ENCODE measurements at regions not wholly inside any gene's neighbourhood (a gene's known extent, or its start where the extent isn't known, plus 50 kb on each side); places are given as distances from the start of the nearest gene placed in this dataset.

GRCh38 chr2:14756981-14757657, 124.6 kb downstream of the LRATD1 start:
- CTCF ChIA-PET, result no interaction called here
- in situ Hi-C loops (cut with MboI), result no loop called here
- Histone ChIP-seq H2AFZ (ENCODE audit: control insufficient read depth, low read depth, low read length) (no peak overlapping the region), H3K4me1 (ENCODE audit: control insufficient read depth, insufficient read depth, low read length) (no peaks in the 10 kb centered on the region), H3K27ac (ENCODE audit: control insufficient read depth, insufficient read depth) (no peak overlapping the region), H3K4me2 (ENCODE audit: control insufficient read depth, insufficient read depth) (no peak overlapping the region), H3K9me3 (replicated peaks; ENCODE audit: control insufficient read depth, insufficient read depth, low read length) (no peaks in the 10 kb centered on the region), H3K27me3 (replicated peaks in 1 of 2; ENCODE audit: control insufficient read depth in 2 of 2, insufficient read depth in 2 of 2, low read length in 1 of 2) (no peaks in the 10 kb centered on the region; a peak in 1 of 4 replicates), H3K4me3 (no peak overlapping the region), H4K20me1 (ENCODE audit: control insufficient read depth, insufficient read depth) (no peaks in the 10 kb centered on the region), H3K79me2 (ENCODE audit: control insufficient read depth, insufficient read depth, low read length) (no peaks in the 10 kb centered on the region), H3K9ac (ENCODE audit: control insufficient read depth, insufficient read depth, low read length) (no peak overlapping the region), H3K36me3 (ENCODE audit: control insufficient read depth in 2 of 2, insufficient read depth in 2 of 2, low read length in 1 of 2) (no peaks in the 10 kb centered on the region)
- SMC1A ChIA-PET (ENCODE audit: uncharacterized antibody, unreplicated experiment), result no interaction called here
- intact Hi-C loops (cut with micrococcal nuclease; ENCODE audit: unreplicated experiment), result no loop called here
- RAD21 ChIA-PET (ENCODE audit: unreplicated experiment), result no interaction called here
- ATAC-seq (no peak), FAIRE-seq (no peak), DNase-seq (ENCODE audit: low read depth, low spot score) (no peak)
- BruUV-seq (replicated peaks), result no TSS peak
- WGBS (ENCODE audit: insufficient coverage, insufficient replicate concordance, low lambda C conversion rate, missing lambda C conversion rate), result 36% methylated on average over 8 of the region's 10 CpGs
- TF ChIP-seq EZH2 (IDR thresholded peaks at IDR 0.05; ENCODE audit: borderline replicate concordance, control insufficient read depth, low read depth, low read length), result no peak
- no peak for TF ChIP-seq SUPT20H (IDR thresholded peaks at IDR 0.05; ENCODE audit: borderline replicate concordance, control insufficient read depth, low read depth, low read length)
- no peak for TF ChIP-seq SPI1 (IDR thresholded peaks at IDR 0.05; ENCODE audit: borderline replicate concordance, insufficient read depth, low read depth, low read length)
- TF ChIP-seq NR2F1 (conservative IDR thresholded peaks at IDR 0.05), result no peak
- TF ChIP-seq SREBF1 (IDR thresholded peaks at IDR 0.05; ENCODE audit: low read length), result no peak
- POLR2A ChIA-PET, result no interaction called here

GRCh38 chr2:14759082-14759481, 126.6 kb downstream of the LRATD1 start:
- H2AFZ ChIP-seq (ENCODE audit: control insufficient read depth, low read depth, low read length), result no peak overlapping the region
- H3K9ac ChIP-seq (ENCODE audit: control insufficient read depth, insufficient read depth, low read length), result no peak overlapping the region
- no peaks in the 10 kb centered on the region for H3K9me3 ChIP-seq (replicated peaks; ENCODE audit: control insufficient read depth, insufficient read depth, low read length)
- ChIA-PET RAD21 (ENCODE audit: unreplicated experiment) (no interaction called here), POLR2A (no interaction called here), CTCF (no interaction called here), SMC1A (ENCODE audit: uncharacterized antibody, unreplicated experiment) (interaction anchor here (1.0 kb wide), 1 partner anchor 29 kb away, joined by 3 read pairs; no protein-coding TSS in a partner anchor)
- ATAC-seq, result no peak
- H4K20me1 ChIP-seq (ENCODE audit: control insufficient read depth, insufficient read depth), result no peaks in the 10 kb centered on the region
- no peaks in the 10 kb centered on the region for H3K36me3 ChIP-seq (ENCODE audit: control insufficient read depth in 2 of 2, insufficient read depth in 2 of 2, low read length in 1 of 2)
- intact Hi-C loops (cut with micrococcal nuclease; ENCODE audit: unreplicated experiment), result no loop called here
- no peak overlapping the region for H3K27ac ChIP-seq (ENCODE audit: control insufficient read depth, insufficient read depth)
- no peaks in the 10 kb centered on the region for H3K79me2 ChIP-seq (ENCODE audit: control insufficient read depth, insufficient read depth, low read length)
- no peak overlapping the region for H3K4me2 ChIP-seq (ENCODE audit: control insufficient read depth, insufficient read depth)
- H3K4me1 ChIP-seq (ENCODE audit: control insufficient read depth, insufficient read depth, low read length), result no peaks in the 10 kb centered on the region
- in situ Hi-C loops (cut with MboI), result no loop called here
- FAIRE-seq, result no peak
- H3K27me3 ChIP-seq (replicated peaks in 1 of 2; ENCODE audit: control insufficient read depth in 2 of 2, insufficient read depth in 2 of 2, low read length in 1 of 2), result no peaks in the 10 kb centered on the region
- no peak overlapping the region for H3K4me3 ChIP-seq
- WGBS (ENCODE audit: insufficient coverage, insufficient replicate concordance, low lambda C conversion rate, missing lambda C conversion rate), result 11% methylated on average over 5 of the region's 5 CpGs
- no TSS peak for BruUV-seq (replicated peaks)
- DNase-seq (ENCODE audit: low read depth, low spot score), result no peak
- TF ChIP-seq ZZZ3 (IDR thresholded peaks at IDR 0.05; ENCODE audit: control insufficient read depth, insufficient read length, low read depth), result no peak
- TF ChIP-seq SUZ12 (IDR thresholded peaks at IDR 0.05; ENCODE audit: unreplicated experiment), result no peak
- no peak for TF ChIP-seq IKZF2 (IDR thresholded peaks at IDR 0.05)
- no peak for TF ChIP-seq MLLT1 (IDR thresholded peaks at IDR 0.05)
- no peak for TF ChIP-seq ATF7 (IDR thresholded peaks at IDR 0.05; ENCODE audit: low read depth)
- TF ChIP-seq NKRF (conservative IDR thresholded peaks at IDR 0.05), result no peak

All from GM12878 (cell line).